GM12891 (cell line): ENCODE measurements at regions not wholly inside any gene's neighbourhood (a gene's known extent, or its start where the extent isn't known, plus 50 kb on each side); places are given as distances from the start of the nearest gene placed in this dataset.

Source experiments
- DNase-seq: peaks from one replicate; pipeline ENCODE4 v3.0.0; 2011; ENCODE audit warnings: low spot score; ENCODE audit not compliant: insufficient read length
- FAIRE-seq: peaks from 2 replicates; lab custom pipeline; 2011; peaks lifted over from hg19 to GRCh38; lab: Jason Lieb, UNC
- PAX5 ChIP-seq: IDR thresholded peaks from 2 replicates; pipeline ENCODE4 v1.6.1; 2011; ENCODE audit warnings: low read length, moderate library complexity, mild to moderate bottlenecking; ENCODE audit not compliant: insufficient read depth, severe bottlenecking
- POLR2A ChIP-seq: IDR thresholded peaks from 2 replicates; pipeline ENCODE4 v1.6.1; 2011; ENCODE audit warnings: low read depth, low read length, control low read depth
- POLR2AphosphoS5 ChIP-seq: IDR thresholded peaks from 2 replicates; pipeline ENCODE4 v1.6.1; 2011; ENCODE audit warnings: low read depth, low read length, control low read depth
- POU2F2 ChIP-seq: IDR thresholded peaks from 2 replicates; pipeline ENCODE4 v1.6.1; 2011; ENCODE audit warnings: low read depth, mild to moderate bottlenecking, control low read depth, low read length, moderate library complexity
- SPI1 ChIP-seq: IDR thresholded peaks from 2 replicates; pipeline ENCODE4 v1.6.1; 2011; ENCODE audit warnings: low read depth, low read length, control low read depth
- TAF1 ChIP-seq: IDR thresholded peaks from 2 replicates; pipeline ENCODE4 v1.6.1; 2011; ENCODE audit warnings: low read depth, low read length, control low read depth

GRCh38 chr3:104849070-104849469 is 517.6 kb upstream of the ALCAM start:
- DNase-seq (no peak), FAIRE-seq (no peak)
- TF ChIP-seq POU2F2, result no peak
- TF ChIP-seq TAF1, result no peak
- TF ChIP-seq PAX5, result no peak
- no peak for TF ChIP-seq POLR2A
- no peak for TF ChIP-seq SPI1
- TF ChIP-seq POLR2AphosphoS5, result no peak

GRCh38 chr3:104854468-104854867 is 512.2 kb upstream of the ALCAM start:
- FAIRE-seq, result no peak
- no peak for TF ChIP-seq SPI1
- no peak for TF ChIP-seq POLR2AphosphoS5
- no peak for TF ChIP-seq POLR2A
- no peak for TF ChIP-seq PAX5
- no peak for TF ChIP-seq POU2F2
- TF ChIP-seq TAF1, result no peak
- DNase-seq, result no peak

- TF ChIP-seq TAF1 (no peak), POLR2AphosphoS5 (no peak), PAX5 (no peak), SPI1 (no peak), POU2F2 (no peak), POLR2A (no peak)
- FAIRE-seq (no peak), DNase-seq (no peak)
These were observed 511.0 kb upstream of the ALCAM start for GRCh38 chr3:104855702-104856101.

- FAIRE-seq (no peak), DNase-seq (no peak)
- TF ChIP-seq SPI1 (no peak), POLR2AphosphoS5 (no peak), TAF1 (no peak), POLR2A (no peak), POU2F2 (no peak), PAX5 (no peak)
These were observed 510.0 kb upstream of the ALCAM start for GRCh38 chr3:104856741-104857140.

- FAIRE-seq (no peak), DNase-seq (no peak)
- no peak for TF ChIP-seq POLR2AphosphoS5
- TF ChIP-seq TAF1, result no peak
- TF ChIP-seq POLR2A, result no peak
- no peak for TF ChIP-seq PAX5
- no peak for TF ChIP-seq POU2F2
- TF ChIP-seq SPI1, result no peak
These were observed 498.4 kb upstream of the ALCAM start for GRCh38 chr3:104868291-104868690.

- FAIRE-seq (no peak), DNase-seq (no peak)
- TF ChIP-seq TAF1 (no peak), POLR2A (no peak), PAX5 (no peak), SPI1 (no peak), POLR2AphosphoS5 (no peak), POU2F2 (no peak)
These were observed 496.4 kb upstream of the ALCAM start for GRCh38 chr3:104870276-104870675.

- no peak for FAIRE-seq
These were observed 493.4 kb upstream of the ALCAM start for GRCh38 chr3:104873331-104873730.

GRCh38 chr3:104878395-104878794 is 488.3 kb upstream of the ALCAM start:
- TF ChIP-seq TAF1, result no peak
- no peak for TF ChIP-seq POLR2A
- no peak for TF ChIP-seq PAX5
- no peak for TF ChIP-seq POU2F2
- TF ChIP-seq SPI1, result no peak
- no peak for TF ChIP-seq POLR2AphosphoS5
- FAIRE-seq, result no peak

More at GRCh38 chr3:104873331-104873730, 493.4 kb upstream of the ALCAM start:
- DNase-seq, result no peak
- TF ChIP-seq PAX5 (no peak), POLR2A (no peak), POU2F2 (no peak), SPI1 (no peak), TAF1 (no peak), POLR2AphosphoS5 (no peak)

GRCh38 chr3:104879919-104880318 is 486.8 kb upstream of the ALCAM start:
- TF ChIP-seq POLR2AphosphoS5 (no peak), PAX5 (no peak), POLR2A (no peak), TAF1 (no peak), SPI1 (no peak), POU2F2 (no peak)
- FAIRE-seq, result no peak
- DNase-seq, result no peak

More at GRCh38 chr3:104878395-104878794, 488.3 kb upstream of the ALCAM start:
- no peak for DNase-seq

- DNase-seq (no peak), FAIRE-seq (no peak)
- TF ChIP-seq SPI1 (no peak), POLR2AphosphoS5 (no peak), POLR2A (no peak), POU2F2 (peak; percentile 39; the same call in 1 of the 2 replicates)
These were observed 481.4 kb upstream of the ALCAM start for GRCh38 chr3:104885214-104885814.
